Tongue (tissue), 1 donor: ENCODE measurements at regions not wholly inside any gene's neighbourhood (a gene's known extent, or its start where the extent isn't known, plus 50 kb on each side); places are given as distances from the start of the nearest gene placed in this dataset.
"Not testable (repeated sequence)": the region's sequence is repeated elsewhere in the genome, so short reads cannot be mapped to it uniquely, and the experiment has no call there.

Source experiments
- DNase-seq: peaks from one replicate; pipeline ENCODE4 v3.0.0-alpha.2; 2015

GRCh38 chr3:22399566-22399965 lies 648.6 kb upstream of the ZNF385D start:
- no peak for DNase-seq

DNA sequence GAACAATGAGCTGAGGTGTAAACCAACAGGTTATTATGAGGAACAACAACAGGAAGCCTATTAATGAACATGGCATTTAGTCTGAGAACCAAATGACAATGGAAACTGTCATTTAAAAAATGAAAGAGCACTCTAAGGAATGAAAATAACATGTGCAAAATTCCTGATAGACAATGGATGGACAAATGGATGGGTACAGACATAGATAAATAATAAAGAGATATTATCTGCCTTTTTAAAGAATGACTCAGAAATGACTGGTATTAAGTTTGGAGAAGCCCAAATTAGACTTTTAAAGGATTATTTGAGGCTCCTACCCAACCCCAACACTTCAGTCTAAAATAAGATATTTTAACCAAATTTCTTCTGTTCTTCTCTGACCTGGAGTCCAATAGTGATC lies 650.5 kb upstream of the ZNF385D start:
- no peak for DNase-seq

DNA sequence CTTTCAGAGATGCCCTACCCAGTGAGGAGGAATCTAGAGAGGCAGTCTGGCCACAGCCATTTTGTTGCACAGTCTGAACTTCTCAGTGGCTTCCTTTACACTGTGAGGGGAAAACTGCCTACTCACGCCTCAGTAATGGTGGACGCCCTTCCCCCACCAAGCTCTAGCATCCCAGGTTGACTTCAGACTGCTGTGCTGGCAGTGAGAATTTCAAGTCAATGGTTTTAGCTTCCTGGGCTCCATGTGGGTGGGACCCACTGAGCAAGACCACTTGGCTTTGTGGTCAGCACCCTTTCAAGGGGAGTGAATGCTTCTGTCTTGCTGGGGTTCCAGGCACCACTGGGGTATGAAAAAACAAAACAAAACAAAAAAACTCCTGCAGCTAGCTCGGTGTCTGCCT lies 663.2 kb upstream of the ZNF385D start:
- DNase-seq, result no peak

DNA sequence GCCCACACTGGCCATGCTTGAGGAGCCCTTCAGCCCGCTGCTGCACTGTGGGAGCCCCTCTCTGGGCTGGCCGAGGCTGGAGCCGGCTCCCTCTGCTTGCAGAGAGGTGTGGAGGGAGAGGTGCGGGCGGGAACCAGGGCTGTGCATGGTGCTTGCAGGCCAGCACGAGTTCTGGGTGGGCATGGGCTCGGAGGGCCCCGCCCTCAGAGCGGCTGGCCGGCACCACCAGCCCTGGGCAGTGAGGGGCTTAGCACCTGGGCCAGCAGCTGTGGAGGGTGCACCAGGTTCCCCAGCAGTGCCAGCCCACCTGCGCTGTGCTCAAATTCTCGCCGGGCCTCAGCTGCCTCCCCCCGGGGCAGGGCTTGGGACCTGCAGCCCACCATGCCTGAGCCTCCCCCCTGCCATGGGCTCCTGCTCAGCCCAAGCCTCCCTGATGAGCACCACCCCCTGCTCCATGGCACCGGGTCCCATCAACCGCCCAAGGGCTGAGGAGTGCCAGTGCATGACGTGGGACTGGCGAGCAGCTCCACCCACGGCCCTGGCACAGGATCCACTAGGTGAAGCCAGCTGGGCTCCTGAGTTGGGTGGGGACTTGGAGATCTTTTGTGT lies 665.9 kb upstream of the ZNF385D start:
- DNase-seq, result not testable (repeated sequence)

DNA sequence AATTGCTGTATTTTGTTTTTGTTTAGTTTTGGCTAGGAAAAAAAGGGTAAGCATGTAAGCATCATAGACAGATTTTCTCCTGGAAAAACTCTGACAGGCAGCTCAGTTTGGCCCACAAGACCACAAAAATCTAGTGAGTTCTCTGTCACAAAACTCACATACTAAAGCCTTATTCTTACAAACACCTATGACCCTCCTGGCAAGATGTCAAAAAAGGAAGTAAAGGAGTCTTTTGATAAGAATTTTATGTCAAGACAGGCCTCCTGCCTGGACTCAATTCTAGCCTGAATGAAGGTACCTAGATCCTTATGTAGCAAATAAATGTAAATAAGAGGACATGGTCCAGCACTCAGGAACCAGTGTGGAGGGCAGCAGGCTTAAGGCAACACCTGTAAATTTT lies 668.3 kb upstream of the ZNF385D start:
- DNase-seq, result no peak

DNA sequence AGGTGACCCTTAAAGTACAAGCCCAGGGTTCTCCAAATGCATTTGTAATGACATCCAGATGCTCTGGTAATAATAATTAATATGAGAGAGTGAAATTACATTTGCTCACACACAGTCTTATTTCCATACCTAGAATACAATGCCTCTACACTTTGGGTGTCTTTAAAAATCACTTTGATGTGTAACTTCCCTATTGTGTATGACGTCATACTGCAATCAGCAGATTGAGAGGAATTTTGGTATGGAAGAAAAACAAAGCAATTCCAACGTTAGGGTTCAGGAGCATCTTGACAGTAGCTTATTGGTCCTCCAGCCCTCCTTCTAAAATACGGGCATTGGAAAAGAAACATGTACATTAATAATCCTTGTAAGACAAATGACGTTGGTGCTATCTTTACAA lies 670.6 kb upstream of the ZNF385D start:
- no peak for DNase-seq

- DNase-seq, result no peak
Observed at GRCh38 chr3:22431334-22431733, 680.3 kb upstream of the ZNF385D start.

DNA sequence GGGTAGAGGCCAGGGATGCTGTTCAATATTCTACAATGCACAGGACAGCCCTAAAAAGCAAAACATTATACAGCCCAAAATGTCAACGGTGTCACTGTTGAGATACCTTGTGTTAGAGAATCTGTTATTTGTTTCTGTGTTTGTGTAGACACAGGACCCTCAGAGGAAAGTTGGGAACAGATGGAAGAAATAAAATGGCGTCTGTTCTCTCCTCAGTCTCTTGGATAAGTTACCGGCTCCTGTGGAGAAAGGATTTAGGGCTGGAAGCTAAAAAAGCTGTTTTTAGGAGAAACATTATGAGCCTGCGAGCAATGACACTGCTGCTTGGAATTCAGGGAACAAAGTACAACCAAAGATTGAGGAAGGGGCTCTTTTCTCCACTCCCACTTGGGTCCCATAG lies 688.6 kb upstream of the ZNF385D start:
- DNase-seq, result no peak

- no peak for DNase-seq
Observed at GRCh38 chr3:22441711-22442110, 690.7 kb upstream of the ZNF385D start.

- DNase-seq, result no peak
Observed at GRCh38 chr3:22443571-22444233, 692.7 kb upstream of the ZNF385D start.

DNA sequence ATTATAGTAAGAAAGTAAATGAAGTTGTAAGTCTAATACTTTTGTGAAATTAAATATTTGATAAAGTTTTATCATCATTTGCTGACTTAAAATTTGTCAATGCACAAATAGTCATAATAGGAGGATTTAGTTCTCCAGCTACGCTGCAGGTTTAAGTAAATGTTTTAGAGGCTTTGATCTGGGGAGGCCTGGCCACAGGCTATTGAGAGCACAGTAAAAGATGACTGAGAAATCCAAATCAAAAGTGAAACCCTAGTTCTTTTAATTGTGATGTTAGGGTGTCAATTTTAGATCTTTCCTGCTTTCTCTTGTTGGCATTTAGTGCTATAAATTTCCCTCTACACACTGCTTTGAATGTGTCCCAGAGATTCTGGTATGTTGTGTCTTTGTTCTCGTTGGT lies 694.3 kb upstream of the ZNF385D start:
- not testable (repeated sequence) for DNase-seq

- peak; percentile 21 for DNase-seq
Observed at GRCh38 chr3:22450786-22451400, 699.9 kb upstream of the ZNF385D start.

DNA sequence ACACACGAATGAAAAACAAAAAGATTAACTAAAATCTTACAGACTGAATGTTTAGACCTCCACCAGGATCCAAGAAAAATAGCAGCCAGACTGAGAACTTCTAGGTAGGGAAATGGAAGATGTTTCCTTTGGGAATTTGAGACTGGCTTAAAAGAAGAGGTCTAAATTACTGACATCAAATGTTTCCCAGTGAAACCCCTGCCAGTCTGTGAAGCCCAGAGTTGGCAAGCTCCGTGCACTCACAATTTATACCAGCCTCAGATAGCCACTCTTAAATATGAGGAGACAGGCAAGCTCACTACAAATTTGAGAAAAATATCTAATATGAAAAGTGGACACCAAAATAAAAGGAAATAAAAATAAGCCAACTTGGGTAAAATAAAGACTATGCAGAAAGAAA lies 700.5 kb upstream of the ZNF385D start:
- DNase-seq, result no peak

DNA sequence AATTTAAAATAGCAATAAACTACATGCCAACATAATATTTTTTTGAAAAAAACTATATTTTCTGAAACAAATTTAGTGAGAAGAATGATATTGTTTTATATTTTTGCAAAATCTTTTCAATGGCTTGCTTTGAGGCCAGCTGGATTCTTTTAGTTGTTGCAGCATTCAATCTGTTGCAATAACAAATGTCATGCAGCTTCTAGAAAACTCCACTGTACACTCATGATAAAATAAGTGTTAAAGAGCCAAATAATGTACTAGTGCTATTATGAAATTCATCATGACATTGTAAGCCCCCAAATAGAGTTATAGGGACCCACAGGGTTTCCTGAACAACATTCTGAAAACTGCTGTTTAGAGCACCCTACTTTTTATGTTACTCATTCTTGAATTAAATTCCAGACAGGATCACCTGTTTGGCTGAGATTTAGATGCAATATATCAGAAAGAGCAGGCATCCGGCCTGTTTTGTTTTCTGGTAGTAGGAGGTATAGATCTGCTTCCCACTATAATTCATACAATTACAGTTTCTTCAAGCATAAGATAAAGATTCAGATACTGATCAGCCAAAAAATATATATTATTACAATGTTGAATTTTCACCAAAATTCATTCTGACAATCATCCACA lies 703.0 kb upstream of the ZNF385D start:
- DNase-seq, result no peak

GRCh38 chr3:22469995-22470394 lies 719.0 kb upstream of the ZNF385D start:
- DNase-seq, result no peak

DNA sequence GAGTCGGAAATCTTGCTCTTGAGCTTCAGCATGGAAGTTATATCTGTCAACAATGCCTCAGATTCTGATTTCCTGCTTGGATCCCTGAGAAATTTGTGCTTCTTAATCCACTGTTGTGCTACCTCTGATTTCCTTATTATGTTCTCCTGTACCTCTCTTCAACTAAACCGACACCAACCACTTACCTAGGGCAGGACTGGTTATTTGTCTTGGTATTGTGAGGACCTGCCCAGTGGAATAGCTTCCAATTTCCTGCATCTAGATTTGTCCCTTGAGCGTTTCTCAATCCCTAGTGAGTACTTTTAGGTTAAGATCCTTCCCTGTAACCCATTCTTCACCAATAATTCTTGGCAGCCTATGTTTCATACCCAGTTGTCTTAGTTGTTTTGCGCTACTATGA lies 720.5 kb upstream of the ZNF385D start:
- no peak for DNase-seq

DNA sequence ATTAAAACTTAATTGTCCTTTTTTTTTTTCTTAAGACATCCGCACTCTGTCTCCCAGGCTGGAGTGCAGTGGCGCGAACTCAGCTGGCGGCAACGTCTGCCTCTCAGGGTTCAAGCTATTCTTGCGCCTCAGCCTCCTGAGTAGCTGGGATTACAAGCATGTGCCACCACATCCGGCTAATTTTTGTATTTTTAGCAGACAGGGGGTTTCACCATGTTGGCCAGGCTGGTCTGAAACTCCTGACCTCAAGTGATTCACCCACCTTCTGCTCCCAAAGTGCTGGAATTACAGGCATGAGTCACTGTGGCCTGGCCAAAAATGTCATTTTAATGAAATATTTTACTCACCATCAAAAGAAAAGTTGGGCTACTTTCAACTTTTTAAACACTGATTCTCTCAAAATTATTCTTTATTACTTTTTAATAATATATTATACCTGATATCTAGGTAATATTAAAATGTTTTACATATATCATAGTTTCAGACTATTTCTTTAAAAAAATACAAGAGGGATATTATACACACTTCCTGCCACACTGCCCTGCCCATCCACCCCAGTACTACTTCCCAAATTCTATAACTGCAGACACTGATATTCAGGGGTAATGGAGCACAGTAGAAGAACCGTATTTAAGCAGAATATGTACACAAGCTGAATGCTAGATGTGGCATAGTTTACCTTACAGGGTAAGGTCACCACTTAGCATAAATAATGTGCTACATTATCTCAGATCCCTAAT lies 723.9 kb upstream of the ZNF385D start:
- no peak for DNase-seq

DNA sequence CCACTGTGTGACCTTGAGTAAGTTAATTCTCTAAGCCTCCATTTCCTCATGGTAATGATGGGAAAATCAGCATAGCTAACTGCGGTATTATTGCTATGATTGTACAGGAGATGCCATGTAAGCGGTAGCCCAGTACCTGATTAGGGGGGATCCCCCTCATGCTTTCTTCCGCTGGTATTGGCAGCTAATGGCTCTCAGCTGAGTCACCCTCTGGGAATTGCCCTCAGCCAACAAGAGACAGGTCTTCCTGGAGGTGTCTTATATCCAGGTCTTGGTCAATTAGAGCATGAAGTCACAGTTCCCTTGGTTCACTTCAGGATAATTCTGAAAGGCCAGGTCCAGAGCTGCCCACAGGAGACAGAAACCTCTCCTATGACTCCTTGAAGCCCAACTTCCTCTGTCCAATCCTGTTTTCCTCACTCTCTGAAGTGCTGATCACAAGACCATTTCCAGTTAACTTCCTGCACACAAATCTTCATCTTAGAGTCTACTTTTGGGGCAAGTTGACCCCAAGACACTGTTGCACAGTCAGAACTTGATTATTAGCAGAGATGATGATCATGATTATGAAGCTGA lies 724.7 kb upstream of the ZNF385D start:
- DNase-seq, result no peak

DNA sequence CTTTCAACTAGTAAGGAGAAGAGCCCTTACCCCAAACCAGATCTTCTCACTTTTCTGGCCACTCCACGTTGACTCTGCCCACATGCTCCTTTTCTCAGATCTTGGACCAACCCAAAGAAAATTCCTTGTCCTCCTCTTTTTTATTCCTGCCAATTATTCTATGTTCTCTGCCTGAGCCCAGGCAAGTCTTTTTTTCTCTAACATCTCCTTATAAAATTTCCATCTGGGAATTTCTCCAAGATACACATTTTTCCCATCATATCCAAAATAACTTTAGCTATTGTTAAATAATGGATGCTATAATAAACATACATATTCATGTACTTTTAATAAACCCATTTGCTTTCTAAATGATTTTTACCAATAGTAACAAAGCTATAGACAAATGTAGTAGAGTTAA lies 726.0 kb upstream of the ZNF385D start:
- no peak for DNase-seq

GRCh38 chr3:22485954-22486353 lies 717.2 kb upstream of the UBE2E2 start:
- DNase-seq, result no peak

DNA sequence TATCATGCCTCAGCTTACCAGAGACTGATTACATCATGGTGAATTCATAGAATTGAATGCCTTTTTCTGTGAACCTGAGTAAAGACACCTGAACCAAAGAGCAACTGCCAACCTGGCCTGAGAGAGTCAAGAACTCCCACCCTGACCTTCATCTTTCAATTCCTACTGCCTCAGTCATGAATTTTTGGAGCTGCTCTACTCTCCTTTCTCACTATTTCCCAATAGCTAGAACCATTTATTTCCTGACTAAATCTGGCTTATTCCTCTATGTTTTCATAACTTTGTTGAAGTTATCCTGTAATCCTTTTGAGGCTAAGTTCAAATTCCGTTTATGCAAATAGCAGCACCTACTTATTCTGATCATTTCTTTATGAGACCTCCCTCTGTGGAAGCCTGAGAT lies 712.4 kb upstream of the UBE2E2 start:
- DNase-seq, result no peak

GRCh38 chr3:22491344-22491743 lies 711.8 kb upstream of the UBE2E2 start:
- no peak for DNase-seq

GRCh38 chr3:22492342-22492741 lies 710.8 kb upstream of the UBE2E2 start:
- DNase-seq, result no peak
